NCI-H1436 treated with DMSO at 0.1 percent for 48 hours (cell line): ENCODE measurements at regions not wholly inside any gene's neighbourhood (a gene's known extent, or its start where the extent isn't known, plus 50 kb on each side); places are given as distances from the start of the nearest gene placed in this dataset.
"Not testable (repeated sequence)": the region's sequence is repeated elsewhere in the genome, so short reads cannot be mapped to it uniquely, and the experiment has no call there.

Source experiments
- DNase-seq: peaks from one replicate; lab custom pipeline; 2025; lab: John Stamatoyannopoulos, UW

DNA sequence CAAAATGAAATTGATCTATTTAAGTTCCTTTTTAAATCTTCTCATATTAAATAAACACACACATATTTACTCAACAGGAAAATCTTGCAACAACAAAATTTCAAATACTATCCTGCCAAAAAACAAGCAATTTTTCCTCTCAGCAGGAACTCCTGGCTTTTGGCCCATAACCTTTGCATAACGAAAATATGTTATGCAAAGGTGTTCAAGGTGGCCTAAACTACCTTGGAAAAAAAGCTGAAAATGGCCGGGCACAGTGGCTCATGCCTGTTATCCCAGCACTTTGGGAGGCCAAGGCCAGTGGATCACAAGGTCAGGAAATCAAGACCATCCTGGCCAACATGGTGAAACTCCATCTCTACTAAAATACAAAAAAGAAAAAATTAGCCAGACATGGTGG, 424.3 kb upstream of the ZNF337 start:
- DNase-seq, result not testable (repeated sequence)

DNA sequence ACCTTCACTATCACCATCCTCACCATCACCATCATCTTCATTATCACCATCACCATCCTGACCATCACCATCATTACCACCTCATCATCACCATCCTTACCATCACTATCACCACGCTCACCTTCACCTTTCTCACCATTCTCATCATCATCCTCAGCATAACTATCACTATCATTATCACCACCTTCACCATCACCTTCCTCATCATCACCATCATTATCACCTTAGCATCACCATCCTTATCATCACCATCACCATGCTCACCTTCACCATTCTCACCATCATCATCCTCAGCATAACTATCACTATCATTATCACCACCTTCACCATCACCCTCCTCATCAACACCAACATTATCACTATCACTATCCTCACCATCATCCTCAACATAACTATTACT, 397.8 kb upstream of the ZNF337 start:
- DNase-seq, result not testable (repeated sequence)

DNA sequence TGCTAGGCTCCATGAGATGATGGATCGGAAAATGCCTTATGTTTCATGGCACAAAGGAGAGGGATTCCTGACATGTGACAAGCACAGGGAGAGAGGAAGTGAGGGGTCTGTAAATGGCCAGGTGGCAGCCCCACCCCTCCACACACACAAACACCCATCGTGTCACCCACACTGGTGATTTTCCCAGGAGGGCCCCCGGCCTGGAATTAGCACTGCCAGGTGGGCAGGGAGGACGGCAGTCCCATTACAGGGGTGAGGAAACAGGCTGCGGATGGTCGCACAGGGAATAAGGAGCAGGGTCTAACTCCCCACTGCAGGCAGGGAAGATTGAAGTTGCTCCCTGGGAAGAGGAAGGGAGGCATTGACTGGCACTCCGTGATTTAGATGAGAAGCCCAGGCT, 395.3 kb upstream of the ZNF337 start:
- not testable (repeated sequence) for DNase-seq

DNA sequence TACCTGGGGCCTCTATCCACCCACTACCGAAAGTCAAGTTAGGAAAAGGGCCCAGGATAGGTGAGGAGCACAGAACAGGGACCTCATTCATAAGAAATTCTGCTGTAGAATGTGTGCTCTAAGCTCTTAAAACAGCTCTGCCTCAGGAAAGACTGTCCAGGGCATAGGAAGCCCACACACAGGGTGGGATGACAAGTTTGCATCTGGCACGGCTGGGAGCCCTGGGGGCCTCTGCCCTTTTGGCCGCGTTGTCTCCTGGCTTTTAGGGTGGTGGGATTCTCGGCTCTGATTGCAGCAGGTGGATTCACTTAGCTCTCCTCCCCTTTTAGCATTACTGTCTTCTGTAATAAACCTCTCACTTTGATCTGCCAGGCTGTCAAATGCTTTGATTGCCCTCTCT, 389.5 kb upstream of the ZNF337 start:
- DNase-seq, result not testable (repeated sequence)

DNA sequence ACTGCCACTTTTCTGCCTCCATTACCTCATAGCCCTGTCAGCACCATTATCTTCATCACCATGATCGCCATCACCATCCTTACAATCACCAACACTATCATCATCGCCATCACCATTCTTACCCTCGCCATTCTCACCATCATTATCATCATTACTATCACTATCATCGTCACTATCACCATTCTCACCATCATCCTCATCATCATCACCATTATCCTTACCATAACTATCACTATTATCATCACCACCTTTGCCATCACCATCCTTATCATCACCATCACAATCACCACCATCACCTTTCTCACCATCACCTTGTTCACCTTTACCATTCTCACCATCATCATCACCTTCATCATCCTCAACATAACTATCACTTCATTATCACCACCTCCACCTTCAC, 377.3 kb upstream of the ZNF337 start:
- not testable (repeated sequence) for DNase-seq

DNA sequence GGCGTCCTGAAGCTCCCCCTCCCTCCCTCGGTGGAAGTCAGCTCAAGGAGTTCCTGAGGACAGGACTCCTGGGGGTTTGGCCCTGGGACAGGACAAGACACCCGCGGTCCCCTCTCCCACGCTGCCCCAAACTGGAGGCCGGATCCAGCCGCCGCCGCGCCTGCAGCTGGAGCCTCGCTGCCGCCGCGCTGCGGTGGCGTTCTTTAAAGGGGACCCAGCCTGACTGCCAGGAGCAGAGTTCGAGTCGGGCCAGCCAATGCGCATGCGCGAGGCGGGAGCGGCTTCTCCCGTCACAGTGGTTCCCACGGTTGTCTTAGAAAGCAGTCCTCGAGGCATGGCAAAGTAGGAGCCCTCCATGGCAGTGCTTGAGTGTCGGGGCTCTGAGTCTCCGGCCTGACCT, 362.7 kb upstream of the ZNF337 start:
- not testable (repeated sequence) for DNase-seq

DNA sequence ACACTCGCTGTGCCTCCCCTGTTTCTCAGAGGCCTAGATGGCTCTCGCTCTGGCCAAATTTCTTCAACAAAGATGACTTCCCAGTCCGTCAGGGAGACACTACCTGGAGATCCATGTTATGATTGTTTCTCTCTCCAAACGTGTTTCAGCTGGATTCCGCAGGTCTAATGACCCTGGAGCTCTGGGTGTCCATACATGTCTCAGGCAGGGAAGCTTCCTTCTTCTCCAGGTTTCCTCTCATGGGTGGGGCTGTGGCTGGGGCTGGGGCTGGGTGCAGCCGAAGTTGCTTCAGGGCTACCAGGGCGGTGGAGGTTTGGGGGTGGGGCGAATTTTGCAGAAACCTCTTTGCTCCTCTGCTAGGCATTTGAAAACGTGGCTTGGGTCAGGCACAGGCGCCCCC, 361.8 kb upstream of the ZNF337 start:
- not testable (repeated sequence) for DNase-seq

DNA sequence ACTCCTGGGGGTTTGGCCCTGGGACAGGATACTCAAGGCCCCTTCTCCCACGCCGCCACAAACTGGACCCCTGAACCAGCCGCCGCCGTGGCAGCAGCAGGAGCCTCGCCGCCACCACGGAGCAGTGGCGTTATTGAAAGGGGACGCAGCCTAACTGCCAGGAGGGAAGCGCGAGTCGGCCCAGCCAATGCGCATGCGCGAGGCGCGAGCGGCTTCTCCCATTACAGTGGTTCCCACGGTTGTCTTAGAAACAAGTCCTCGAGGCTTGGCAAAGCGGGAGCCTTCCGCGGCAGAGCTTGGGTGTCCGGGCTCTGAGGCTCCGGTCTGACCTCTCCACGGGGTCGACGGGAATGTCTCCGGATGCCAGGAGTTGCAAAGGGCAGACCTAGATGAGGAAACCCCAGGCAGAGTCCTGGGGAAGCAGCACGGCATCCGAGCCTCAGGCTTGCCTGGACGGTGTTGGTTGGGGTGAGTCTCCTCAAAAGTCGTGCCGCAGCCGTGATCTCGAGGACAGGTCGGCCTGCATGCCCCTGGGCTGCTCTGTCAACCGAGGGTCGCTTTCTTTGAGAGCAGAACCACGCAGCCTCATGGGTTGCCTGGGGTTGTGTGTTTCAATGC, 360.6 kb upstream of the ZNF337 start:
- DNase-seq, result not testable (repeated sequence)

DNA sequence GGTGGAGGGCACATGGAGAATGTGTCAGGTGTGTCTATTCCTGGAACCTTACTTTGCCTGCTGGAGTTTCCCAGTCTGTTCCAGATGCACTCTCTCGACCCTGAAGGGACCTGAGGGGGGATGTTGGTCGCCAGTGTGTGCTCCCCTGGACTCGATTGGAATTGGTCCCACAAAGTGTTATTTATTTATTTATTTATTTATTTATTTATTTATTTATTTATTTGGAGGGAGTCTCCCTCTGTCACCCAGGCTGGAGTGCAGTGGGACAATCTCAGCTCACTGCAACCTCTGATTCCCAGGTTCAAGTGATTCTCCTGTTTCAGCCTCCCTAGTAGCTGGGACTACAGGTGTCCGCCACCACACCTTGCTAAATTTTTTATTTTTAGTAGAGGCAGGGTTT, 329.1 kb upstream of the ZNF337 start:
- not testable (repeated sequence) for DNase-seq

DNA sequence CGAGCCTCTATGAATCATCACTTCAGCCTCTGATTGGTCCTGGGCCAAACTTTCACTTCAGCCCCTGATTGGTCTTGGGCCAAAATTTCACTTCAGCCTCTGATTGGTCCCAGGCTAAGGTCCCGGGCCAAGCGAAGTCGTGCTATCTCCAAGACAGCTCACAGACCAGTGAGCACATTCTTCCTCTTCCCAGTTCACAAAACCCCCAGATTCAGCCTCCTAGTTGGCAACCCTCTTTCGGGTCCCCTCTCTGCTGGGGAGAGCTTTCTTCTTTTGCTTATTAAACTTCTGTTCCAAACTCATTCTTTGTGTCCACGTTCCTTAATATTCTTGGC, 314.3 kb upstream of the ZNF337 start:
- DNase-seq, result not testable (repeated sequence)

DNA sequence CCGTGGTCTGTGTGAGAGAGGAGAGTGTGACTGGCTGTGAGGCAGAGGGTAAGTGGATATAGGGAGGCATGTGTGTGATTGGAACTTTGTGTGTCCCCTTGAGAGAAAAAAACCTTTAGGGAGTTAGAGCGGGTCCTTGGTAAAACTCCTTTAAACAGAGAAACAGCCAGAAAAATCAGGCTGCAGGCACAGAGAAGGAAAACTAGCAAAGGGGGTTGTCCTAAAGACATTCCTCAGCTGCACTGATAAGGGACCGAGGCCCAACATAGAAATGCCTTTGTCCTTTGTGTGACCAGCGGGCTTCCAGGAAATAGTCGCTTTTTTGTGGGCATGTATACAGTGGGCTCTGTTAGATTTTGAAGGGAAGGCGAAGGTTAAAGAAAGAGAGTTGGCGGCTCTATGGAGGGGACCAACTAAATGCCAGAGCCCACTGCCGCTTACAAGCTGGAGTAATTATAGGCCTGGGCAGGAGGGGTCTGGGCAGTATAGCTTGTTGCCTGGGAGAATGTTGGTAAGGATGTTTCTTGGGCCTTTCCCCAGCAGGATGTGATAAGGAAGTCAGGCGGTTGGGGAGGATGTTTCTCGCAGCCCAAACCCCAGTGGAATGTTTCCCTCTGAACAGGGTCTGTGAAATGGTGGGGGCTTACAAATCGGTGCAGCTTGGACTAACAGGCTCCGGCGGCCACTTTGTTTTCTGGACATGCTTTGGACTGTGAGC, 313.7 kb upstream of the ZNF337 start:
- not testable (repeated sequence) for DNase-seq

DNA sequence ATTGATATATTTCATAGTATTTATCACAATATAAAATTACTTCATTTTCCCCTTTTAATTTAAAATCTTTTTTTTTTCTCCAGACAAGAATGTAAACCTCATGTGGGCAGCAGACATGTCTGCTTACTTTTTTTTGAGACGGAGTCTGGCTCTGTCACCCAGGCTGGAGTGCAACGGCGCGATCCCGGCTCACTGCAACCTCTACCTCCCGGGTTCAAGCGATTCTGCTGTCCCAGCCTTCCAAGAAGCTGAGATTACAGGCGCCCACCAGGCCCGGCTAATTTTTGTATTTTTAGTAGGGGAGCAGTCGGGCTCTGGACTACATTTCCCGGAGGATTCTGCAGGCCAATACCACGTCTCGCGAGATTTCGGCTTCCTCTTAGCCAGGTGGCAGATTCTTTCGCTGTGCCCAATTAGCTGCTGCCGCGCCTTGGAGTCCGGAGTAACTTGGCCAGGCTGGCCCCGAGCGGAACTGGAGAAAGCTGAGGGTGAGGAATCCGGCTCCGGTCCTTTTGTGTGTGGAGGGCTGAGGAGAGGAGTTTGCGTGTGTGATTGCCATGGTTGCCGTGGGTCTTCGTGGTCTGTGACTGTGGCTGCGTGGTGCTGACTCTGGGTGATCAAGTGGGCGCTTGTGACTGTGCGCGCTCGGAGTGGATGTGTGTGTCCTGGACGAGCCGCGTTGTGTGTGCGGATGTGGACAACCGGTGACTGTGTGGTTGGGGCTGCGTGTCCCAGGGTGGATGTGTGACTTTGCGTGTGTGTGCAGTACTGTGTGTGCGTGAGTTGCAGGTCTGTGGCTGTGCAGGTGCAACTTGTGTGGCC, 313.0 kb upstream of the ZNF337 start:
- not testable (repeated sequence) for DNase-seq

DNA sequence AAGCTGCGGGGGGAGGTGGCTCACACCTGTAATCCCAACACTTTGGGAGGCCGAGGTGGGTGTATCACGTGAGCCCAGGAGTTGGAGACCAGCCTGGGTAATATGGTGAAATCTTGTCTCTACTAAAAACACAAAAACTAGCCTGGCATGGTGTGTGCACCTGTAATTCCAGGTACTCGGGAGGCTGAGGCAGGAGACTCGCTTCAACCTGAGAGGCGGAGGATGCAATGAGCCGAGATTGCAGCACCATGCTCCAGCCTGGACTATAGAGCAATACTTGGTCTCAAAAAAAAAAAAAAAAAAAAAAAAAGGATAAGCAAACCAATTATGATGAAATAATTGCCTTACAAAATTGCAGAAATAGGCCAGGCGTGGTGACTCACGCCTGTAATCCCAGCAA, 311.4 kb upstream of the ZNF337 start:
- DNase-seq, result not testable (repeated sequence)

DNA sequence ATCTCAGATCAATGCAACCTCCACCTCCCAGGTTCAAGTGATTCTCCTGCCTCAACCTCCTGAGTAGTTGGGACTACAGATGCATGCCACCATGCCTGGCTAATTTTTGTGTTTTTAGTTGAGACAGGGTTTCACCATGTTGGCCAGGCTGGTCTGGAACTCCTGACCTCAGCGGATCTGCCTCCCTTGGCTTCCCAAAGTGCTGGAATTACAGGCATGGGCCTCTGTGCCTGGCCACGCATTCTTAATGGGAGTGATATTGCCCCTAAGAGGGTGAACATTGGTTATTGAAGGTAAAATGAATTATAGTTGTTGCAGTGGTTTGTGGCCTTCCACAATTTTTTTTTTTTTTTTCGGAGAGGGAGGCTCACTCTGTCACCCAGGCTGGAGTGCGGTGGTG, 309.5 kb upstream of the ZNF337 start:
- DNase-seq, result not testable (repeated sequence)

DNA sequence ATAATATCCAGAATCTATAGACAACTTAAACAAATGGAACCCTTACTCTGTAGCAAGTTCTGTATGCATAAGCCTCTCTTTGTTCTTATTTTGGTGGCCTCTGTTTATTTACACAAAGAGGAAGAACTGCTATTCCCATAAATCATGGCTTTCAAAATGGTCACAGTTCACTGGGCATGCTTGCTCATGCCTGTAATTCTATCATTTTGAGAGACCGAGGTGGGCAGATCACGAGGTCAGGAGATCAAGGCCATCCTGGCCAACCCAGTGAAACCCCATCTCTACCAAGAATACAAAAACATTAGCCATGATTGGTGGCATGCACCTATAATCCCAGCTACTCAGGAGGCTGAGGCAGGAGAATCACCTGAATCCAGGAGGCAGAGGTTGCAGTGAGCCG, 307.3 kb upstream of the ZNF337 start:
- DNase-seq, result not testable (repeated sequence)

DNA sequence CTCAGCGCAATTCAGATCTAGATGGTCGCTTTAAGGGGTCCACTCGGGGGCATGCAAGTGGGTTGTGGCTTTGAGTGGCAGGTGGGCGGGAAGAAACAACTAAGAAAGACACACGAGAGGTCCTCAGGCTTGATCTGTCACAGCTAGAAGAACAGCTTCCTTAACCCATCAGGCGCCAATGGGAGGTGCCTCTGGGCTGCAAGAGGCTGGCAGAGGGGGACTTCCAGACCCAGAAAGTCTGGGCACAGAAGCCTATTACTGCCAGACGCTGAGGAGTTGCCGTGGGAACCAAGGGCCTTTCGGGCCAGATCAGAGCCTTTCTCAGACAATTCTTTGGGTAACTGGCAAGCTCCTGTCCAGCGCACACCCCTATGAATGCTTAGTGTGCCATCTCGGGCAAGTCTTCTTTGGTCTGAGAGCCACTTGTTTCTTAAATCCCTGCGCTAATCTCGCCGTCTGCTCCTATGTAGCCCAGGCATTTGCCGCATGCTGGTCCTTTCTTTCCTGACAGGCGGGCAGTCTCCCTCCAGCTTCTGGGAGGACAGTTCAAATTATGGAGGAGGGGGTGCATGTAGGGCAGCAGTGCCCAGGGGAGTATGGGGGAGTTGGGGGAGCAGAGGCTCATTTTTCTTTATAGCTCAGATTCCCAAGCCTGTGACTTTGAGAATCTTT, 300.9 kb upstream of the ZNF337 start:
- not testable (repeated sequence) for DNase-seq

DNA sequence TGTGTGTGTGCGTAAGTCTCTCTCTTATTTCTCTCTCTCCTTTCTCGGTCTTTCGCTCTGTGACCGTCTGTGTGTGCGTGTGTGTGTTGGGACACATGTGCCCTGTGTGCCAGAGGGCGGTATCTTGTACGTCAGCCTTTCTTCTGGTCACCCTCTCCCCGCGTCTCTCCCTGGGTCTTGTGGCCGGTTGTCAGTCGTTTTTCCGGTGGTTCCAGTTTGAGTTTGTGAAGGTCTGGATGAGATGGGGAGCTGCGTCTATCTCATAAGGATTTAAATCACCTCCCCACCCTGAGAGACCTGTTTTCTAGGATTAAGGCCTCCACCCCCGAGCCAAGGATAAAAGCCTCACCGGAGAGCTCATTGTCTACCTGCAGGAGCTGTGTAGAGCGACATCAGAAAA, 295.5 kb upstream of the ZNF337 start:
- no peak for DNase-seq

DNA sequence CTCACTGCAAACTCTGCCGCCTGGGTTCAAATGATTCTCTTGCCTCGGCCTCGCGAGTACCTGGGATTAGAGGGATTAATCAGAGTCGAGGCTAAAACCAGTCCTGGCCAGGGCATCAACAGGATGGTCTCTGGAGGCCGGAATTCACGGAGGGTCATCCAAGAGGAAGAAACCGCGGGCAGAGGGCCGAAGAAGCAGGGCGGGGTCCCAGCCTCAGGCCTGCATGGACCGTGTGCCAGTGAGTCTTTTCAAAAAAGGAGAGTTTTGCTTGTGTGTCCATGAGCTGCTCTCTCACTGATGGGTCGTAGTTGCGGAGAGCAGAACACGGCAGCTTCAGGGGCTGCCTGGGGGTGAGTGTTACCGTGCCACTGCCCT, 295.1 kb upstream of the ZNF337 start:
- no peak for DNase-seq

DNA sequence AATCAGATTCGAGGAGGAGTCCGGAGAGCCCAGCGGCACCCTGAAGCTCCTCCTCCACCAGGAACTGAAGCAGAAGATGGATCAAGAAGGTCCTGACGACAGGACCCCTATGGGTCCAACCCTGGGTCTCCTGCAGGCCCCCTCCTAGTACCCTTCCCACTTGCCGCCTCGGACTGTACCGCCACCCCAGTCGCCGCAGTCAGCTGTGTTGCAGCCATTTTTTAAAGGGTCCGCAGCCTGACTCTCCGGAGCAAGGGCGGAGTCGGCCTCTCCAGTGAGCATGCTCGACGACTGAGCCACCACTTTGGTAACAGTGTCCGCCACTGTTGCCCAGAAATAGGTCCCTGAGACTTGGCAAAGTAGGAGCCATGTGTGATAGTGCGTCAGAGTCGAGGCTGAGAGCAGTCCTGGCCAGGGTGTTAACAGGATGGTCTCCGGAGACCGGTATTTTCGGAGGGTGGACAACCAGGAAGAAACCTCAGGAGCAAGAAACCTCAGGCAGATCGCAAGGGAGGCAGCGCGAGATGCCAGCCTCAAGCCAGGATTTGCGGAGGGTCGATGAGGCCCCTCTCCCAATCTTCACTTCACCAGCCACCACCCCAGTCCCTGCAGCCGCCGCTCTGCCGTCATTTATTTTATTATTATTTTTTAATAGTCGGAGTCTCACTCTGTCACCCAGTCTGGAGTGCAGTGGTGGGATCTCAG, 294.6 kb upstream of the ZNF337 start:
- no peak for DNase-seq

DNA sequence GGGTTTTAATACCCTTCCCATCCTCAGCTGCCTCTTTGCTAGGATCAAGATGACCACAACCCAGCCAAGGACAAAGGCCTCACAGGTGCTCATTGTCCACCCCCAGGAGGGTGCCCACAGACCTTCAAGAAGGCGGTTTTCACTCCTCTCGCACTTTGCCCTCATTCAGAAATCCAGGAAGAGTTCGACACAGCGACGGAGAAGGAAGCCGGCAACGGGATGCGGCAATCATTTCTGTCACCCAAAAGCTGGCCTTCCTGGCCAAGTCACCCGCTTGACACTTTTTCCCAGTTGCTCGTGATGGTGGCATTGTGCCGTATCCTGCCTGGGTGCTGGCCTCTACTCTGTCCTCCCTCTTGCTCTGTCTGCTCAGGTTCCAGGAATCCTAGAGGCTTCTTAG, 293.0 kb upstream of the ZNF337 start:
- not testable (repeated sequence) for DNase-seq

DNA sequence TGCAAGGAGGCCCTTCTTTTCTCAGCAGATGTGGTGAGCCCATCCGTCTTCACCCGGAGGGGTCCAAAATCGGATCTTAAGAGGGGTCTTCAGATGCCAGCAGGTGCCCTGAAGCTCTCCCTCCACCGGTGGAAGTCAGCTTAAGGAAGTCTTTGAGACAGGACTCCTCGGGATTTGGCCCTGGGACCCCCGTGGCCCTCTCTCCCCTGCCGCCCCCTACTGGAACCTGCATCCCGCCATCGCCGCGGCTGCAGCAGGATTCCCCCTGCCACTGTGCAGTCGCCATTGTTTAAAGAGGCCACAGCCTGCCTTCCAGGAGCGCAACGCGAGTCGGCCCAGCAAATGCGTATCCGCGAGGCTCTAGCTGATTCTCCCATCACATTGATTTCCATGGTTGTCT, 292.5 kb upstream of the ZNF337 start:
- DNase-seq, result no peak
